SK-N-SH (cell line): ENCODE measurements at regions not wholly inside any gene's neighbourhood (a gene's known extent, or its start where the extent isn't known, plus 50 kb on each side); places are given as distances from the start of the nearest gene placed in this dataset.

Experiments
- EP300 ChIP-seq, 2 experiments: IDR thresholded peaks; 2 replicates each; pipeline versions ENCODE4 v1.4.0 to v1.6.1; 2012; ENCODE audit warnings: borderline replicate concordance in 1 of 2, low read depth in 1 of 2, low read length in 1 of 2
- EZH2phosphoT487 ChIP-seq: fragments of 200-600 bp; sonication (generic); IDR thresholded peaks from 2 replicates; pipeline ENCODE4 v1.6.1; 2017; ENCODE audit warnings: low read depth, mixed run types, mild to moderate bottlenecking, antibody characterized with exemption, moderate library complexity, borderline replicate concordance
- FOXM1 ChIP-seq: IDR thresholded peaks from 2 replicates; pipeline ENCODE4 v1.4.0; 2012; ENCODE audit warnings: low read depth, mild to moderate bottlenecking
- MXI1 ChIP-seq: IDR thresholded peaks from 2 replicates; pipeline ENCODE4 v1.6.1; 2012; ENCODE audit warnings: mild to moderate bottlenecking, low read depth, low read length, improper control_type of control experiment
- NRF1 ChIP-seq: IDR thresholded peaks from 2 replicates; pipeline ENCODE4 v1.6.1; 2012; ENCODE audit warnings: low read depth, mild to moderate bottlenecking, low read length
- POLR2AphosphoS5 ChIP-seq: IDR thresholded peaks from 2 replicates; pipeline ENCODE4 v1.6.1; 2012; ENCODE audit warnings: low read depth, low read length
- RAD21 ChIP-seq: IDR thresholded peaks from 2 replicates; pipeline ENCODE4 v1.6.1; 2012; ENCODE audit warnings: mild to moderate bottlenecking, low read length
- RFX5 ChIP-seq: IDR thresholded peaks from 2 replicates; pipeline ENCODE4 v1.6.1; 2012; ENCODE audit warnings: mild to moderate bottlenecking, improper control_type of control experiment, low read length
- SIN3A ChIP-seq: IDR thresholded peaks from 2 replicates; pipeline ENCODE4 v1.6.1; 2012; ENCODE audit warnings: low read depth, mild to moderate bottlenecking, low read length, moderate library complexity, borderline replicate concordance
- SMC3 ChIP-seq: IDR thresholded peaks from 2 replicates; pipeline ENCODE4 v1.6.1; 2012; ENCODE audit warnings: low read depth, low read length, improper control_type of control experiment
- TEAD4 ChIP-seq: IDR thresholded peaks from 2 replicates; pipeline ENCODE4 v1.4.0; 2012; ENCODE audit warnings: mild to moderate bottlenecking, borderline replicate concordance; ENCODE audit not compliant: insufficient read depth
- TF ChIP-seq, protein P1 (sequence below): fragments of 200-600 bp; sonication (generic); IDR thresholded peaks from 2 replicates; pipeline ENCODE4 v1.6.1; 2017; ENCODE audit warnings: antibody characterized with exemption, mild to moderate bottlenecking, moderate library complexity
- TF ChIP-seq, protein P2 (sequence below): IDR thresholded peaks from 2 replicates; pipeline ENCODE4; 2012

DNA sequence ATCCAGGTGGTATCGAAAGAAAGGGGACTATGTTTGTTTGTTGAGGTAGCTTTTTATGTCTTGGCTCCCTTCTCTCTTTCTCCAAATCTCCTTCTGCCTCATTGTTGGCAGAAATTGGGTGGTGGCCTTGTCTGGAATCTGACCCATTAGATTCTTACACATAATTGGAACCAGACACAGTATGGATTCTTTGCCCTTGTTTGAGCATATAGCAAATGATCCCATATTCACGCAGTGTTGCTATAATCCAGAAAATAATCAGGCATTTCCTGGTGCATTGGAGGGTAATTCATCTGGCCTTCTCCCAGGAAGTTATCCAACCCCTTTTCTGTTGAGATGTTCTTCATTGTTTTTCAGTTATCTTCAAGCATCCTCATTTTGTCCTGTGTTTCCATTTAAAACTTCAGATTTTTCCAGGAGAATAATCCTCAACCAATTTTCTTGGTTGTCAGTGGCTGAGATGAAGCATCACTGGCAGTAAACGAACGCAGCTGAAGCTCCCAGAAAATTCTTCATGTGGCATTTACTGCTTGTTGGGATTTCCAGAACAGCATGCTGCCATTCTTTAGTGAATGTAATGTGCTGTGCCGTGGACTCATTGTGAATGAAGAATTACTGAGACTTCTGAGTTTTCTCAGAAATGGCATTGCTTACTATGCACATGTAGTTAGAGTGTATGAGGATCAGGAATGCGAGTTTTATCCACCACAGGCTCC lies 70.5 kb upstream of the NTRK2 start:
- TF ChIP-seq, protein P1, sequence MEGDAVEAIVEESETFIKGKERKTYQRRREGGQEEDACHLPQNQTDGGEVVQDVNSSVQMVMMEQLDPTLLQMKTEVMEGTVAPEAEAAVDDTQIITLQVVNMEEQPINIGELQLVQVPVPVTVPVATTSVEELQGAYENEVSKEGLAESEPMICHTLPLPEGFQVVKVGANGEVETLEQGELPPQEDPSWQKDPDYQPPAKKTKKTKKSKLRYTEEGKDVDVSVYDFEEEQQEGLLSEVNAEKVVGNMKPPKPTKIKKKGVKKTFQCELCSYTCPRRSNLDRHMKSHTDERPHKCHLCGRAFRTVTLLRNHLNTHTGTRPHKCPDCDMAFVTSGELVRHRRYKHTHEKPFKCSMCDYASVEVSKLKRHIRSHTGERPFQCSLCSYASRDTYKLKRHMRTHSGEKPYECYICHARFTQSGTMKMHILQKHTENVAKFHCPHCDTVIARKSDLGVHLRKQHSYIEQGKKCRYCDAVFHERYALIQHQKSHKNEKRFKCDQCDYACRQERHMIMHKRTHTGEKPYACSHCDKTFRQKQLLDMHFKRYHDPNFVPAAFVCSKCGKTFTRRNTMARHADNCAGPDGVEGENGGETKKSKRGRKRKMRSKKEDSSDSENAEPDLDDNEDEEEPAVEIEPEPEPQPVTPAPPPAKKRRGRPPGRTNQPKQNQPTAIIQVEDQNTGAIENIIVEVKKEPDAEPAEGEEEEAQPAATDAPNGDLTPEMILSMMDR, result no peak
- TF ChIP-seq FOXM1 (no peak), MXI1 (no peak), NRF1 (no peak), EZH2phosphoT487 (no peak), RAD21 (no peak), SIN3A (no peak), EP300 (IDR thresholded peaks at IDR 0.05; ENCODE audit: borderline replicate concordance in 1 of 2, low read depth in 1 of 2, low read length in 1 of 2) (no peak), RFX5 (no peak), SMC3 (no peak), TEAD4 (no peak), POLR2AphosphoS5 (no peak)
- TF ChIP-seq, protein P2, sequence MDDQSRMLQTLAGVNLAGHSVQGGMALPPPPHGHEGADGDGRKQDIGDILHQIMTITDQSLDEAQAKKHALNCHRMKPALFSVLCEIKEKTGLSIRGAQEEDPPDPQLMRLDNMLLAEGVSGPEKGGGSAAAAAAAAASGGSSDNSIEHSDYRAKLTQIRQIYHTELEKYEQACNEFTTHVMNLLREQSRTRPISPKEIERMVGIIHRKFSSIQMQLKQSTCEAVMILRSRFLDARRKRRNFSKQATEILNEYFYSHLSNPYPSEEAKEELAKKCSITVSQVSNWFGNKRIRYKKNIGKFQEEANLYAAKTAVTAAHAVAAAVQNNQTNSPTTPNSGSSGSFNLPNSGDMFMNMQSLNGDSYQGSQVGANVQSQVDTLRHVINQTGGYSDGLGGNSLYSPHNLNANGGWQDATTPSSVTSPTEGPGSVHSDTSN, result no peak
